ENCODE measurements at regions not wholly inside any gene's neighbourhood (a gene's known extent, or its start where the extent isn't known, plus 50 kb on each side); places are given as distances from the start of the nearest gene placed in this dataset.

DNA sequence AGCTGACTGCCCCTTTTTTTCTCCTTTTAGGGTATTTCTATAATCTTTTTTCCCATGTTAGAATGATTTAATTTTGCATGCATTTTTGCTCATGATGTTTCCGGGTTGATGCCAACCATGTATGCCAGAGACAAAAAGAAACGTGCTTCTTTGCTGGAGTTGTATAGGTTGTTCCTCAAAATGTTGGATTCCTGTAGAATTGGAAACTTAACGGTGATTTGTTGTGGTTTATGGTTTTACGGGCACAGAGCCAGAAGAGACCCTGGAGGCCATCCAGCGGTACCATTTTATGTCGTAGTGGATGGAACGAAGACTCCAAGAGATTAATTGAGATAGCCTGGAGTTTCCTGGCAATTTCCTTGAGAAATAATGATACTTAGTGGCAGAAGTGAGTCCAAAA is 481.5 kb upstream of the RGMA start:
- Histone ChIP-seq H3K36me3 (ENCODE audit: low read depth) (no peaks in the 10 kb centered on the region), H3K4me1 (ENCODE audit: low read depth) (no peaks in the 10 kb centered on the region), H3K4me3 (no peak overlapping the region), H3K9me3 (no peaks in the 10 kb centered on the region)
- DNase-seq (no peak), ATAC-seq (no peak)
- intact Hi-C loops (cut with DNase I, micrococcal nuclease): no loop called here
- TF ChIP-seq CTCF (IDR thresholded peaks at IDR 0.05): no peak

GRCh38 chr15:93566762-93567161 is 477.8 kb upstream of the RGMA start:
- Histone ChIP-seq H3K4me3 (no peak overlapping the region), H3K9me3 (no peaks in the 10 kb centered on the region), H3K4me1 (ENCODE audit: low read depth) (no peaks in the 10 kb centered on the region), H3K36me3 (ENCODE audit: low read depth) (no peaks in the 10 kb centered on the region)
- no peak for ATAC-seq
- DNase-seq: no peak
- TF ChIP-seq CTCF (IDR thresholded peaks at IDR 0.05): no peak
- intact Hi-C loops (cut with DNase I, micrococcal nuclease): no loop called here

DNA sequence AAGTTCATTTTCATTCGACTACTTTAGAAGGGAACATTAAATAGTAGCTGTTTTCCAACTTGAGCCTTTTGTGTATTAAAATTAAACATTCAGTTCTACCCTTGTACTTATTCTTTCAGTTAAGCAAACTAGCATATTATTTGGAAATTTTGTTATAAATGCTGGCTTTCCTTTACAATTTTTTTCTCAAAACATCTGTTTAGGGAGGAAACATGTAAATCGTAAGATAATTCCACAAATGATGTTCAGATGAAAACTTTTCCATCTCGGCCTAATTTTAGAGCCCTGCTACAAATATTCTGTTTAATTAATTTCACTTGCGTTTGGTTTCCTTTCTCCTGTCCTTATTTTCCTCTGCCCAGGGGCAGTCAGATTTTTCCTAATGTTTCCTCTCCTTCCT is 476.2 kb upstream of the RGMA start:
- Histone ChIP-seq H3K4me3 (no peak overlapping the region), H3K9me3 (no peaks in the 10 kb centered on the region), H3K36me3 (ENCODE audit: low read depth) (no peaks in the 10 kb centered on the region), H3K4me1 (ENCODE audit: low read depth) (no peaks in the 10 kb centered on the region)
- intact Hi-C loops (cut with DNase I, micrococcal nuclease): no loop called here
- no peak for ATAC-seq
- no peak for TF ChIP-seq CTCF (IDR thresholded peaks at IDR 0.05)
- no peak for DNase-seq

GRCh38 chr15:93563218-93563617 is 474.2 kb upstream of the RGMA start:
- H3K4me1 ChIP-seq (ENCODE audit: low read depth): no peaks in the 10 kb centered on the region
- no peak for DNase-seq
- H3K4me3 ChIP-seq: no peak overlapping the region
- no peaks in the 10 kb centered on the region for H3K9me3 ChIP-seq
- intact Hi-C loops (cut with DNase I, micrococcal nuclease): no loop called here
- ATAC-seq: no peak
- no peaks in the 10 kb centered on the region for H3K36me3 ChIP-seq (ENCODE audit: low read depth)
- TF ChIP-seq CTCF (IDR thresholded peaks at IDR 0.05): no peak

GRCh38 chr15:93562395-93563123 is 473.5 kb upstream of the RGMA start:
- intact Hi-C loops (cut with DNase I, micrococcal nuclease): no loop called here
- DNase-seq: no peak
- H3K4me1 ChIP-seq (ENCODE audit: low read depth): no peaks in the 10 kb centered on the region
- H3K36me3 ChIP-seq (ENCODE audit: low read depth): no peaks in the 10 kb centered on the region
- ATAC-seq: no peak
- no peaks in the 10 kb centered on the region for H3K9me3 ChIP-seq
- no peak overlapping the region for H3K4me3 ChIP-seq
- no peak for TF ChIP-seq CTCF (IDR thresholded peaks at IDR 0.05)

- DNase-seq (no peak), ATAC-seq (no peak)
- TF ChIP-seq CTCF (IDR thresholded peaks at IDR 0.05): no peak
- no peaks in the 10 kb centered on the region for H3K4me1 ChIP-seq (ENCODE audit: low read depth)
- H3K36me3 ChIP-seq (ENCODE audit: low read depth): no peaks in the 10 kb centered on the region
- no peak overlapping the region for H3K4me3 ChIP-seq
- intact Hi-C loops (cut with DNase I, micrococcal nuclease): no loop called here
- H3K9me3 ChIP-seq: no peaks in the 10 kb centered on the region
Measured at GRCh38 chr15:93557696-93558095, 468.7 kb upstream of the RGMA start.

Data from mucosa of descending colon (tissue), 3 donors.